Muscle layer of colon (tissue), 2 donors: ENCODE measurements at regions not wholly inside any gene's neighbourhood (a gene's known extent, or its start where the extent isn't known, plus 50 kb on each side); places are given as distances from the start of the nearest gene placed in this dataset.

ENCODE experiments used
- H3K27ac ChIP-seq: one replicate; pipeline ENCODE4 v1.7.0; 2013; ENCODE audit warnings: low read depth, mild to moderate bottlenecking, low read length, moderate library complexity
- H3K27me3 ChIP-seq, 2 donors: one replicate each; pipeline ENCODE4 v1.7.0; 2013; ENCODE audit warnings: low read length in 2 of 2, mild to moderate bottlenecking in 2 of 2; ENCODE audit not compliant: insufficient read depth in 2 of 2, control insufficient read depth in 1 of 2
- H3K36me3 ChIP-seq: one replicate; pipeline ENCODE4 v1.7.0; 2013; ENCODE audit warnings: mild to moderate bottlenecking, low read length; ENCODE audit not compliant: insufficient read depth
- H3K4me1 ChIP-seq: one replicate; pipeline ENCODE4 v1.7.0; 2013; ENCODE audit warnings: mild to moderate bottlenecking, low read length; ENCODE audit not compliant: insufficient read depth
- H3K4me3 ChIP-seq, 2 donors: one replicate each; pipeline ENCODE4 v1.7.0; 2013; ENCODE audit warnings: low read length in 2 of 2, low read depth in 1 of 2, mild to moderate bottlenecking in 1 of 2, moderate library complexity in 1 of 2
- H3K9ac ChIP-seq: one replicate; pipeline ENCODE4 v1.7.0; 2013; ENCODE audit warnings: low read length
- H3K9me3 ChIP-seq: one replicate; pipeline ENCODE4 v1.7.0; 2013; ENCODE audit warnings: mild to moderate bottlenecking, low read length
- donor health status: abdominal sarcoma.
- donor health status: Adenocarcinoma of cecum.

- H3K9me3 ChIP-seq = no peaks in the 10 kb centered on the region
- H3K4me1 ChIP-seq = peaks cover 6% of the 10 kb centered on the region
- no peak overlapping the region for H3K27ac ChIP-seq
- H3K36me3 ChIP-seq = no peaks in the 10 kb centered on the region
- H3K27me3 ChIP-seq = no peaks in the 10 kb centered on the region
- no peak overlapping the region for H3K9ac ChIP-seq
- H3K4me3 ChIP-seq = no peak overlapping the region
These were observed 162.4 kb downstream of the ZDHHC21 start for GRCh38 chr9:14530841-14531240.

DNA sequence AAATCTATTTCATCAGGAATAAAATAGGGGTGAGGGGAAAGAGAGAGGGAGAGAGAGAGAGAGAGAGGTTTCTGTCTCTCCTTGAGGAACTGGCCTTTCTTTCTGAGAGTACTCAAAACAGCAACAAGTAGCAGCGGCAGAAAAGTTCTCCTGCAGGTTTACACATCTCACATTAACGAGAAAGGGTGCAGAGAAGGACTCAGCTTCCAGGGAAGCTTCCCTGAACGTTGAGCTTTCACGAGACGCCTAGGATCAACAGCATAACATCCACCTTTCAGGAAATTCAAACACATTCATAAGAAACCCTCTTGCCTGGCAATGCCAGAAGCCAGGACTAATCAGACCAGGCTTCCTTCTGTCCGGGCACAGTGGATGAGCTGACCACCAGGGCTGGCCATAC lies 162.9 kb downstream of the ZDHHC21 start:
- no peak overlapping the region for H3K9ac ChIP-seq
- no peaks in the 10 kb centered on the region for H3K9me3 ChIP-seq
- no peak overlapping the region for H3K4me3 ChIP-seq
- H3K4me1 ChIP-seq = peaks cover 6% of the 10 kb centered on the region
- no peak overlapping the region for H3K27ac ChIP-seq
- no peaks in the 10 kb centered on the region for H3K27me3 ChIP-seq
- no peaks in the 10 kb centered on the region for H3K36me3 ChIP-seq

GRCh38 chr9:14529629-14530028 lies 163.6 kb downstream of the ZDHHC21 start:
- no peaks in the 10 kb centered on the region for H3K36me3 ChIP-seq
- H3K4me1 ChIP-seq = peaks cover 6% of the 10 kb centered on the region
- H3K27me3 ChIP-seq = no peaks in the 10 kb centered on the region
- no peak overlapping the region for H3K9ac ChIP-seq
- no peaks in the 10 kb centered on the region for H3K9me3 ChIP-seq
- H3K27ac ChIP-seq = no peak overlapping the region
- H3K4me3 ChIP-seq = no peak overlapping the region

DNA sequence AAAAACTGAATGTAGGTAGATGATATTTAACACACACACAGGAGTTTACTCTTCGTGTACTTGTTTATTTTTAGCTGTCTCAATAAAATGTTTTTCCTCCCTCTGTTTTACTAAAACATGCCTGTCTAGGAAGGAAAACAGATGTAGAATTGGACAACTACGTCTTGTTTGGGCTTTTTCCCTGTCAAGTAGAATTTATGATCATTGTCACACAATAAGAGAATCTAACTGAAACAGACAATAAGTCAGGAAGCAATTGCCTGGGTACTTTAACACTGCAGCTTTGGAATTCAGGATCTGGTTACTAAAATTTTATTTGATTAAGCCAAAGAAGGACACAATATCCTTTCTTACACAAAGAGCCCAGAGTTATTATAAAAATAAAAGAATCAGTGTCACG lies 164.2 kb downstream of the ZDHHC21 start:
- Histone ChIP-seq H3K36me3 (no peaks in the 10 kb centered on the region), H3K27ac (no peak overlapping the region), H3K9ac (no peak overlapping the region), H3K4me3 (no peak overlapping the region), H3K4me1 (peaks cover 6% of the 10 kb centered on the region), H3K9me3 (no peaks in the 10 kb centered on the region), H3K27me3 (no peaks in the 10 kb centered on the region)

DNA sequence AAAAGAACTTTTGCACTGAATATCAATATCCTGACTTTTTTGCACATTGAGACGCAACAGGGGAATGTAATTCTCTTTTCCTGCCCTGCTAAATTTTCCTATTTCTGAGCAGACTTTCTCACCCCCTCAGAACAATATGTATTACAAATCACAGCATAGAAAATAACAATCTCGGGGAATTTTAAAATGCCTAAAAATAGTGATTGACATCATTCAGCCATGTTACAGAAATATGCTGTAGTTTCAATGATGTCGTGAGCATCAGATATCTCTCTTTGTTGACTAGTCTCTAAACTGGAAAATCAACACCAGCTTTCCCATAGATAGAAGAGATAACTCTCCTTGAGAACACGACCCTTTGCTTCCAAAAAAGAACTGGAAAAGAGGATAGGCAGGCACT lies 166.7 kb downstream of the ZDHHC21 start:
- Histone ChIP-seq H3K36me3 (no peaks in the 10 kb centered on the region), H3K27me3 (no peaks in the 10 kb centered on the region), H3K9me3 (no peaks in the 10 kb centered on the region), H3K4me1 (peaks cover 6% of the 10 kb centered on the region), H3K9ac (no peak overlapping the region), H3K4me3 (no peak overlapping the region), H3K27ac (no peak overlapping the region)

GRCh38 chr9:14525856-14526255 lies 167.4 kb downstream of the ZDHHC21 start:
- H3K9me3 ChIP-seq = no peaks in the 10 kb centered on the region
- no peak overlapping the region for H3K4me3 ChIP-seq

GRCh38 chr9:14524873-14525515 lies 168.2 kb downstream of the ZDHHC21 start:
- H3K27me3 ChIP-seq = no peaks in the 10 kb centered on the region
- H3K27ac ChIP-seq = no peak overlapping the region
- H3K9ac ChIP-seq = no peak overlapping the region
- peaks cover 4% of the 10 kb centered on the region for H3K4me1 ChIP-seq
- H3K9me3 ChIP-seq = no peaks in the 10 kb centered on the region
- H3K4me3 ChIP-seq = no peak overlapping the region
- H3K36me3 ChIP-seq = no peaks in the 10 kb centered on the region

More at GRCh38 chr9:14525856-14526255, 167.4 kb downstream of the ZDHHC21 start:
- no peaks in the 10 kb centered on the region for H3K36me3 ChIP-seq
- H3K4me1 ChIP-seq = peaks cover 6% of the 10 kb centered on the region
- no peak overlapping the region for H3K9ac ChIP-seq
- H3K27ac ChIP-seq = no peak overlapping the region
- H3K27me3 ChIP-seq = no peaks in the 10 kb centered on the region

DNA sequence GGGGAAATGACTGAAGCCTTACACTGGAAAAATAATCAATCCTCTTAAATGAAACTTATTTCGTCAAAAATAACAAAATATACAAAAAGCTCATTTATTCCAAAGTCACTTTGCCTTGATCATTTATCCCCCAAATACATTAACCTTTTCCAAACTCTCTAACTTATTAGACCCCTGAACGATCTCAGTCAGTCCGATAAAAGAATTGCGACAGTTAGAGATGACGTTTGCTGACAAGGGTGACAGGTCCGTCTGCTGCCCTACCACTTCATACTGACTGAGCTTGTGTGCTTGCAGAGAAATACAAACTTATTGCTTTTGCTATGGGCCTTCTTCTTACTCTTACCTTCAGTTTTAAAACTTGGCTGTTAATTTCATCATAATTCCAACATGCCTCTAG lies 169.7 kb downstream of the ZDHHC21 start:
- no peaks in the 10 kb centered on the region for H3K36me3 ChIP-seq

GRCh38 chr9:14522627-14523379 lies 170.4 kb downstream of the ZDHHC21 start:
- H3K4me1 ChIP-seq = no peaks in the 10 kb centered on the region
- H3K36me3 ChIP-seq = no peaks in the 10 kb centered on the region
- H3K4me3 ChIP-seq = no peak overlapping the region
- H3K27ac ChIP-seq = no peak overlapping the region
- H3K9ac ChIP-seq = no peak overlapping the region
- no peaks in the 10 kb centered on the region for H3K9me3 ChIP-seq
- no peaks in the 10 kb centered on the region for H3K27me3 ChIP-seq

More for the DNA sequence above, 169.7 kb downstream of the ZDHHC21 start:
- Histone ChIP-seq H3K27me3 (no peaks in the 10 kb centered on the region), H3K9ac (no peak overlapping the region), H3K4me1 (no peaks in the 10 kb centered on the region), H3K9me3 (no peaks in the 10 kb centered on the region), H3K4me3 (no peak overlapping the region), H3K27ac (no peak overlapping the region)

DNA sequence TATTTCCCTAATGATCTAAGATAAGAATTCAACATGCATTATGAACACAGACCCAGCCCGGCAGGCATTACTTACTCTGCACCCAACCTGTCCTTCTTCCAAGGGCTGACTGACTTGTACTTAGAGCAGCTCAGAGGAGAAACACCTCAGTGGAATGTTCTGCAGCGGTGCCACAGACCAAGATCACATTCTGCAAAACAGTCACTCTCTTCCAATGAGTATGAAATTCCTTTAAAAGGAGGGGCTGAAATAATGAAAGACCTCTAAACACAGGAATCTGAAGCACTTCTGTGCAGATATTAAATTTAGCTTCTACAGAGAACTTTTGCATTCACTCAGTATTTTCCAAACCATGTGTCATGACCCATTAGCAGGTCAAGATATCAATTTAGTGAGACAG lies 172.9 kb downstream of the ZDHHC21 start:
- Histone ChIP-seq H3K4me1 (no peaks in the 10 kb centered on the region), H3K36me3 (no peaks in the 10 kb centered on the region), H3K27me3 (no peaks in the 10 kb centered on the region), H3K4me3 (no peak overlapping the region), H3K9ac (no peak overlapping the region), H3K27ac (no peak overlapping the region), H3K9me3 (no peaks in the 10 kb centered on the region)

GRCh38 chr9:14517154-14517906 lies 175.9 kb downstream of the ZDHHC21 start:
- Histone ChIP-seq H3K27ac (no peak overlapping the region), H3K4me1 (no peaks in the 10 kb centered on the region), H3K4me3 (no peak overlapping the region), H3K27me3 (no peaks in the 10 kb centered on the region), H3K9ac (no peak overlapping the region), H3K36me3 (no peaks in the 10 kb centered on the region), H3K9me3 (no peaks in the 10 kb centered on the region)
